ENCODE measurements at regions not wholly inside any gene's neighbourhood (a gene's known extent, or its start where the extent isn't known, plus 50 kb on each side); places are given as distances from the start of the nearest gene placed in this dataset.
A peak's percentile ranks its signal among the peaks of the same experiment; 100 is the strongest.

- DNase-seq: no peak
Observed at GRCh38 chr2:42920446-42921146, 128.2 kb upstream of the HAAO start.

- no peak for DNase-seq
Observed at GRCh38 chr2:42918671-42919318, 126.4 kb upstream of the HAAO start.

GRCh38 chr2:42918041-42918440, 125.7 kb upstream of the HAAO start:
- DNase-seq: no peak

- DNase-seq: no peak
Observed at GRCh38 chr2:42917425-42917927, 125.1 kb upstream of the HAAO start.

- no peak for DNase-seq
Observed at GRCh38 chr2:42916324-42916723, 123.9 kb upstream of the HAAO start.

- DNase-seq: no peak
Observed at GRCh38 chr2:42914860-42915259, 122.5 kb upstream of the HAAO start.

GRCh38 chr2:42914314-42914713, 121.9 kb upstream of the HAAO start:
- DNase-seq: no peak

- DNase-seq: no peak
Observed at GRCh38 chr2:42913280-42913878, 121.0 kb upstream of the HAAO start.

GRCh38 chr2:42910645-42911405, 118.4 kb upstream of the HAAO start:
- no peak for DNase-seq

- DNase-seq: no peak
Observed at GRCh38 chr2:42909966-42910365, 117.6 kb upstream of the HAAO start.

- no peak for DNase-seq
Observed at GRCh38 chr2:42908518-42909200, 116.3 kb upstream of the HAAO start.

GRCh38 chr2:42907835-42908234, 115.5 kb upstream of the HAAO start:
- no peak for DNase-seq

GRCh38 chr2:42906557-42907411, 114.4 kb upstream of the HAAO start:
- DNase-seq: peak; percentile 86

- DNase-seq: no peak
Observed at GRCh38 chr2:42906111-42906556, 113.8 kb upstream of the HAAO start.

- DNase-seq: no peak
Observed at GRCh38 chr2:42905341-42906110, 113.1 kb upstream of the HAAO start.

GRCh38 chr2:42904576-42904876, 112.1 kb upstream of the HAAO start:
- DNase-seq: no peak

GRCh38 chr2:42903821-42904575, 111.6 kb upstream of the HAAO start:
- no peak for DNase-seq

- DNase-seq: no peak
Observed at GRCh38 chr2:42902939-42903709, 110.7 kb upstream of the HAAO start.

All from renal pelvis (tissue), 1 donor.